Urinary bladder (tissue), 3 donors: ENCODE measurements at regions not wholly inside any gene's neighbourhood (a gene's known extent, or its start where the extent isn't known, plus 50 kb on each side); places are given as distances from the start of the nearest gene placed in this dataset.

Experiments
- DNase-seq: peaks from one replicate; pipeline ENCODE4 v3.0.0-alpha.2; 2015; ENCODE audit errors: extremely low spot score
- H3K27ac ChIP-seq: one replicate; pipeline ENCODE4 v1.5.1; 2013; ENCODE audit warnings: low read depth, mild to moderate bottlenecking, moderate library complexity
- H3K36me3 ChIP-seq: one replicate; pipeline ENCODE4 v1.6.1; 2013; ENCODE audit warnings: mild to moderate bottlenecking, moderate library complexity; ENCODE audit not compliant: insufficient read depth
- H3K4me1 ChIP-seq: one replicate; pipeline ENCODE4 v1.6.1; 2013; ENCODE audit warnings: mild to moderate bottlenecking, moderate library complexity; ENCODE audit not compliant: insufficient read depth
- H3K4me3 ChIP-seq: one replicate; pipeline ENCODE4 v1.5.1; 2013; ENCODE audit warnings: low read depth, low read length
- WGBS: extraction: QIAGEN DNeasy Blood & Tissue Kit; methylation state at CpG from one replicate; pipeline ENCODE4 v1.1.7; 2013; 5-methylcytosine and 5-hydroxymethylcytosine counted together
- donor health status: healthy with polysubstance abuse.
- donor health status: healthy.

DNA sequence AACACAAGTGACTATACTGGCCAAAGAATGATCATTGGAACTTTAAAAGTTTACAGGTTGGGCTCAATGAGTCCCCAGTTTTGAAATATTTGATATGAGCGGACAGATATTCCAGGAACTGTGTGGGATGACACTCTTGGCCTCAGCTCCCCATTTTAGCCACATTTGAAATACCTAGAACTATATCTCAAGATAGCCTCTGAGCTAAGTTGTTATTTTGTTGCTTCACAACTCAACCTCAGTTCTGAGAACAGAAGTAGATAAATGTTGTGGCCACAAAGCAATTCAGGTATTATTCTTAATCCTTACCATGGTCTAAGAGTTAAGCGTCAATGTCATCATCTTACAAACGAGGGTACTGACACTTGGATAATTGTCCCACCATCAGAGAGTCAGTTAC, 172.2 kb upstream of the SETBP1 start:
- Histone ChIP-seq H3K27ac (no peak overlapping the region), H3K4me1 (no peaks in the 10 kb centered on the region), H3K4me3 (no peak overlapping the region), H3K36me3 (no peaks in the 10 kb centered on the region)
- no peak for DNase-seq
- whole genome bisulfite sequencing: 84% methylated on average over 3 of the region's 3 CpGs

GRCh38 chr18:44509048-44509447, 171.6 kb upstream of the SETBP1 start:
- 91% methylated on average over 2 of the region's 2 CpGs for WGBS
- DNase-seq: no peak

GRCh38 chr18:44510390-44510789, 170.3 kb upstream of the SETBP1 start:
- no peaks in the 10 kb centered on the region for H3K36me3 ChIP-seq
- DNase-seq: no peak
- H3K4me3 ChIP-seq: no peak overlapping the region
- WGBS: 52% methylated on average over 6 of the region's 6 CpGs
- H3K27ac ChIP-seq: no peak overlapping the region
- no peaks in the 10 kb centered on the region for H3K4me1 ChIP-seq

More at GRCh38 chr18:44509048-44509447, 171.6 kb upstream of the SETBP1 start:
- Histone ChIP-seq H3K4me1 (no peaks in the 10 kb centered on the region), H3K4me3 (no peak overlapping the region), H3K36me3 (no peaks in the 10 kb centered on the region), H3K27ac (no peak overlapping the region)

DNA sequence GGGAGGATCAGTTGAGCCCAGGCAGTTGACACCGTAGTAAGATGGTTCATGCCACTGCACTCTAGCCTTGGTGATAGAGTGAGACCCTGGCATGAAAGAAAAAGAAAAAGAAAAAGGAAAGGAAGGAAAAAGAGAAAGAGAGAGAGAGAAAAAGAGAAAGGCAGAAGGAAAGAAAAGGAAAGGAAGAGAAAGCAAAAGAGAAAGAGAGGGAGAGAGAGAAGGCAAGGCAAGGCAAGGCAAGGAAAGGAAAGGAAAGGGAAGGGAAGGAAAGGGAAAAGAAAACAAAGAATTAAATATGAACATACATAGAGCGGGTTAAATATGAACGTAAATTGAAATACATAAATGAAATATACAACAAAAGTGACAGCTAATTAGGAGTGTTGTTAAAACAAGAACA, 167.5 kb upstream of the SETBP1 start:
- Histone ChIP-seq H3K36me3 (no peaks in the 10 kb centered on the region), H3K27ac (no peak overlapping the region), H3K4me3 (no peak overlapping the region), H3K4me1 (no peaks in the 10 kb centered on the region)
- 96% methylated on average over 3 of the region's 3 CpGs for WGBS
- no peak for DNase-seq

- no peak overlapping the region for H3K27ac ChIP-seq
- H3K4me3 ChIP-seq: no peak overlapping the region
- H3K36me3 ChIP-seq: no peaks in the 10 kb centered on the region
- H3K4me1 ChIP-seq: no peaks in the 10 kb centered on the region
- WGBS: 62% methylated on average over 1 of the region's 1 CpG
- DNase-seq: no peak
Observed at GRCh38 chr18:44514106-44514505, 166.6 kb upstream of the SETBP1 start.

- no peak overlapping the region for H3K27ac ChIP-seq
- H3K4me3 ChIP-seq: no peak overlapping the region
- no peaks in the 10 kb centered on the region for H3K4me1 ChIP-seq
- DNase-seq: no peak
- 95% methylated on average over 1 of the region's 1 CpG for WGBS
- H3K36me3 ChIP-seq: no peaks in the 10 kb centered on the region
Observed at GRCh38 chr18:44514766-44515165, 165.9 kb upstream of the SETBP1 start.

GRCh38 chr18:44516450-44516849, 164.2 kb upstream of the SETBP1 start:
- WGBS: 91% methylated on average over 1 of the region's 1 CpG
- Histone ChIP-seq H3K4me1 (no peaks in the 10 kb centered on the region), H3K36me3 (no peaks in the 10 kb centered on the region), H3K4me3 (no peak overlapping the region), H3K27ac (no peak overlapping the region)
- DNase-seq: no peak

DNA sequence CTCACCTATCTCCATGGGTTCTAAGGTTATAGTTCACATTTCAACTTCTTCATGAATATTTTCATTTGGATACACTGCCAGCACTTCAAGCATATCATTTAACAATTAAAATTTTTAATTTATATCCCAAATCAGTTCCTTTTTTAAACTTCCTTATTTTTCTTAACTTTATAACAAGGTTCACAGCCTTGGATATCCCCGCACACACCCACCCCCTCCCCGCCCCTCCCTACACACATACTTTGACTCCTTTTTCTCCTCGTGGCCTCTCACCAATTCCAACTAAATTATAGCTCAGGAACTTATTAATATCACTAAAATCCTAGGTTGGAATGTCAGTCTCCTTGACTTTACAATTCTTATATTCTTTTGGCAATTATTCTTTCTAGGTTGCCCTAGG, 163.6 kb upstream of the SETBP1 start:
- Histone ChIP-seq H3K27ac (no peak overlapping the region), H3K4me3 (no peak overlapping the region), H3K36me3 (no peaks in the 10 kb centered on the region), H3K4me1 (no peaks in the 10 kb centered on the region)
- no peak for DNase-seq
- WGBS: 83% methylated on average over 3 of the region's 3 CpGs

DNA sequence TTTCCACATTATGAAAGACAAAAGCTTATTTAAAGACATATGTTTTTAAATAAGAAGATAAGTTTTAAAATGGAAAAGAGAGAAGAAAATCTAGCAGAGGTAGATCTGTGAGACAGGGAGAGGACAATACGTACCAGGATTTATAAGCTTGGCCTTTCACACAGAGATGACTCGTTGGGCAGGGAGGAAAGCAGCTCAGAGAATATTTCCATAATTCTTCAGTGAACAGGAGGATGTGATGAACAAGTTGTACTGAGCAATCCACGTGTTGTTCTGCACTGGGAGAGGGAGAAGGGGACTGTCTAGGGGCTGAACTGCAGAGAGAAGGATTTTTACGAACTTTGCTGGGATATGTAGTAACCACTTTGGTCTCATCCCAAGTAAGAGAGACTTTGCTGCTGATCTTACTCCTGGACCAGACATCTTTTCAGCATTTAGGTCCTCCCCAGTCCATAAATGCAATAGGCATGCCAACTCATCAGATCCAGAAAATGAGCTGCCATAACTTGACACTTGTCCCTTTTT, 162.5 kb upstream of the SETBP1 start:
- H3K27ac ChIP-seq: no peak overlapping the region
- DNase-seq: no peak

GRCh38 chr18:44518666-44519065, 162.0 kb upstream of the SETBP1 start:
- Histone ChIP-seq H3K27ac (no peak overlapping the region), H3K4me3 (no peak overlapping the region), H3K4me1 (no peaks in the 10 kb centered on the region), H3K36me3 (no peaks in the 10 kb centered on the region)
- DNase-seq: no peak
- WGBS: 91% methylated on average over 1 of the region's 1 CpG

More for the DNA sequence above, 162.5 kb upstream of the SETBP1 start:
- Histone ChIP-seq H3K4me3 (no peak overlapping the region), H3K4me1 (no peaks in the 10 kb centered on the region), H3K36me3 (no peaks in the 10 kb centered on the region)
- 64% methylated on average over 4 of the region's 4 CpGs for WGBS

DNA sequence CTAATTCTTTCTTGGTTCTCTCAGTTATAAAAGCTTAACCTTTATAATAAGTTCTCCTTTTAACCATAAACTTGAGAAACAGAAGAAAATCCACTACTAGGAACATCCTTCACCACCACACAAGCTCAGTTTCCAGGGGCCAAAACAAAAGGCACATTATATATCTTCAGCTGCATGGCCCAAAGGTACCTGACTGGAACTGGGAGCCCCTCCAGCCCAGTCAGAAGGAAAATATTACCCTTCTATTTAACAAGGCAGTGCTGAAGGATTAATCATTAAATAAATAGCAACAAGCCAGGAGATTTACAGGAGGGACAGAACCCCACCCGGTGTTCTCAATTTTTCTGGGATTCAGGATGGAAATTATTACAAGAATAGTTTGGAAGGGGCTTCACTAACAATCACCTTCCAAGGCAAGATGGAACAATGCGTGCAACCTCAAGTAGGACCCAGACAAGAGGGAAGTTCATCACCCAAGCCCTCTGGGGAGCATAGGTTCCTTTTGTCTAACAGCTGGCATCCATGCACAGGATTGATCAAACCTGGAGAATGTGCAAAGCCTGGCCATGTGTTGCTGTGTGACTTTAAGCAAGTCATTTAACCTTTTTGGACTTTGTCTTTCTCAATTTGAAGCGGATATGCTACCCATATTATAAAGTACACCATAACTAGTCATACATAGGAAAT, 159.6 kb upstream of the SETBP1 start:
- no peak for DNase-seq
- 92% methylated on average over 3 of the region's 3 CpGs for WGBS
- Histone ChIP-seq H3K27ac (no peak overlapping the region), H3K4me3 (no peak overlapping the region), H3K4me1 (no peaks in the 10 kb centered on the region), H3K36me3 (no peaks in the 10 kb centered on the region)

DNA sequence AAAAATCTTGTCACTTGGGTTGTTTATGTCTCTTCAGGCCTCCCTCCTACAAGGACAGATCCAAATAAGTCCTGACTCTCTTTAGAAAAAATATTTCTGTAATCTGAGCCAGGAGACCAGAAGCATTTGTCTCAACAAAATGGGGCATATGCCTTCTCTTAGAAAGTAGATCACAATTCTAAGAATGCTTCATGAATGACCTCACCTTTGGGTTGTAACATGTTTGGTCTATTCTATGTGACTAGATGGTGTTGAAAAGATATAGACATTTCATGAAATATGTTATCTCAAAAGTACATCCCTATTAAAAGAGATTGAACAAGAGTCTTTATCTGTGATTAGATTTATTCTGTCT, 159.0 kb upstream of the SETBP1 start:
- Histone ChIP-seq H3K27ac (no peak overlapping the region), H3K4me1 (no peaks in the 10 kb centered on the region), H3K36me3 (no peaks in the 10 kb centered on the region), H3K4me3 (no peak overlapping the region)
- DNase-seq: no peak

DNA sequence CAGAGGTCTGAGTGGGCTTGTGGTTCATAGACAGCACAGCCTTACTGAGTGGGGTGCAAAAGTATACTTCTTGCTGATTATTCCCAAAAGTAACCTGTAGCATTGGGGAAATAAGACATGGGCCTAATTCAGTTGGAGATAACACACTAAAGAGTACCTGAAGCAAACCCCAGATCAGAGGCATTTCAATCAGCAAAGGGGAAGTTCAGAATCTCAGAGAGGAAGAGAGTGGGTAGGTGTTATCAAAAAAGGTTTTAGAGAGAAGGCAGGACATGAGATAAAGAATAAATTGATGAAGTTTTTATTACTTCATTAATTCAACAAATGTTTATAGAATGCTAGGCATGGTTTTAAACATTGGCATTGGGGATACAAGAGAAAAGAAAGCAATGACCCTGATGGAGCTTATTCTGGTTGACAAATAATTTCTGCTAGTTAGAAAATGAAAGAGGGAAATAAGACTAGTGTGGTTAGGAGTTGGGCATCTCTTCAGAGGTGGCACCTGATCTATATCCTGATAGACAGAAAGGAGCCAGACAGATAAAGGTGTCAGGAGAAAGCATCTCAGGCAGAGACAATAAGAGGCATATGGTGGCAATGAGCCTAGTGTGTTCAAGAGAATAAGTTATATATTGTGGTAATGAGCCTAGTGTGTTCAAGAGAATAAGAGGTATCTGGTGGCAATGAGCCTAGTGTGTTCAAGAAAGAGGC, 153.8 kb upstream of the SETBP1 start:
- Histone ChIP-seq H3K36me3 (no peaks in the 10 kb centered on the region), H3K27ac (no peak overlapping the region), H3K4me3 (no peak overlapping the region), H3K4me1 (no peaks in the 10 kb centered on the region)
- DNase-seq: no peak

GRCh38 chr18:44533071-44533470, 147.6 kb upstream of the SETBP1 start:
- 91% methylated on average over 2 of the region's 2 CpGs for WGBS
- Histone ChIP-seq H3K27ac (no peak overlapping the region), H3K4me3 (no peak overlapping the region), H3K4me1 (no peaks in the 10 kb centered on the region), H3K36me3 (no peaks in the 10 kb centered on the region)
- DNase-seq: no peak
